Frontal cortex (tissue), 3 donors: ENCODE measurements at regions not wholly inside any gene's neighbourhood (a gene's known extent, or its start where the extent isn't known, plus 50 kb on each side); places are given as distances from the start of the nearest gene placed in this dataset.

Source experiments
- DNase-seq, 2 donors: peaks; one replicate each; pipeline ENCODE4 v3.0.0; 2012; ENCODE audit warnings: low spot score in 2 of 2
- FAIRE-seq: peaks from 2 replicates; lab custom pipeline; 2012; peaks lifted over from hg19 to GRCh38; lab: Jason Lieb, UNC
- donor health status: control.
- donor health status: control.
- donor health status: control.

DNA sequence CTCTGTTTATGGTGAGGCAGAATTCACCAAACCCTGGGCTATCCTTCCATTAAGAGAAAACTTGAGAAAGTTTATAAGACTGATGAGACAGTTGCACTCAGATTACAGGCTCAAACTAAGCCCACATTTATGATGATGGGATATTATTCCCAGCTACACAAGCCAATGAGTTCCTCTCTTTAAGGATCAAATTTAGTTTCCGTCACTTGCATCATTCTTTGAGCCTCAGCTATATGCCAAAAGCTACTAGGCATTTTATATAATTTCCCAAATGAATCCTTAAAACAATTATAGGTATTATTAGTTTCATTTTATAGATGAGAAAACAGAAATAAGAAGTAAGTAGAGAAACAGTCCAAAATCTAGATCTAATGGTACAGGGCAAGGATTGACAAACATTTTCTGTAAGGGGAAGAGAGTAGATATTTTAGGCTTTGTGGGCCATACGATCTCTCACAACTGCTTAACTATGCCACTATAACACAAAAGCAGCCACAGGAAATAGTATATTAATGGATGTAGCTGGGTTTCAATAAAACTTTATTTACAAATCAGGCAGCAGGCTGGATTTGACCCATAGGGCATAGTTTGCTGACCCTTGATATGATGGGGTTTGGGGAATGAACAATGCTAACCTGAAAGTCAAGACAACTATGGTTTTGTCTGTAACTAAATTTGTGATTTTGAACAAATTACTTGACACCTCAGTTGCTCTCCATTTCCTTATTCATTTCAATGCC is 91.8 kb upstream of the PLXNC1 start:
- FAIRE-seq, result no peak
- DNase-seq, result no peak

DNA sequence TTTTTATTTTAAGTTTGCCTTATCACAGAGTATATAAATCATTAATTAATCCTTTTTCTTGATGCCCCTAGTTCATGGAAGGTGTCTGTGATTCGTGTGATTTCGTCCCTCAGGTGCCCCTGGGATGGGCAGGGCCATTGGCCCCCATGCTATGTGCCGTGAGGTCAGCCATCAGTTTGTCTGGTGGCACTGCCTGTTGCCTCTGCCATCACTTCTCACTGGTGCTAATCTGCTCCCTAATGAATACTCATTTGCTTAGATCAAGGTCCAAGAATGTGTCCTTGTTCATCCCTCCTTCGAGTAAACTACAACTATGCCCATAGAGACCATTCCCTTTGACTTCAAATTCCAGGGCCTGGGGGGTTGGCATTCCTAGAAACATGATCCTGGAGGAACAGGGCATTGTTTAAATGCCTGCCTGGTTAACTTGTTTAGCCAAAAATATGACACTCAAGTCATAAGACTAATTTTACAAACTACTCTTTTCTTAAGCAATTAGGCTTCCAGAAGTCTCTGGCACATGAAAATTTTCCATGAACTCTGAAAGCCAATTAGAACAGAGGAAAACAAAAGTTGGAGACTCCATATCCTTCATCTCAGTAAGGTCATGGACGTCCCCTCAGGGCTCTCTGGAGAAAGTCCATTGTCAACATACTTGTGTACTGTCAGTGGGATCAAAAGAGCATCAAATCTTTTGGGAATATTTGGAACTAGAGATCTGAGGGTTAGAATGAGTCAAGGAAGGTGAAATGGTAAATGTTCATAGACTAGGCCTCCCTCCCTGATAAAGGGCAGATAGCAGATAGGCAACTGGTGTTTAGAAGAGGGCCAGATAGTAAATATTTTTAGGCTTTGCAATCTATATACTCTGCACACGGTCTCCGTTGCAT is 90.9 kb upstream of the PLXNC1 start:
- no peak for DNase-seq
- FAIRE-seq, result no peak

DNA sequence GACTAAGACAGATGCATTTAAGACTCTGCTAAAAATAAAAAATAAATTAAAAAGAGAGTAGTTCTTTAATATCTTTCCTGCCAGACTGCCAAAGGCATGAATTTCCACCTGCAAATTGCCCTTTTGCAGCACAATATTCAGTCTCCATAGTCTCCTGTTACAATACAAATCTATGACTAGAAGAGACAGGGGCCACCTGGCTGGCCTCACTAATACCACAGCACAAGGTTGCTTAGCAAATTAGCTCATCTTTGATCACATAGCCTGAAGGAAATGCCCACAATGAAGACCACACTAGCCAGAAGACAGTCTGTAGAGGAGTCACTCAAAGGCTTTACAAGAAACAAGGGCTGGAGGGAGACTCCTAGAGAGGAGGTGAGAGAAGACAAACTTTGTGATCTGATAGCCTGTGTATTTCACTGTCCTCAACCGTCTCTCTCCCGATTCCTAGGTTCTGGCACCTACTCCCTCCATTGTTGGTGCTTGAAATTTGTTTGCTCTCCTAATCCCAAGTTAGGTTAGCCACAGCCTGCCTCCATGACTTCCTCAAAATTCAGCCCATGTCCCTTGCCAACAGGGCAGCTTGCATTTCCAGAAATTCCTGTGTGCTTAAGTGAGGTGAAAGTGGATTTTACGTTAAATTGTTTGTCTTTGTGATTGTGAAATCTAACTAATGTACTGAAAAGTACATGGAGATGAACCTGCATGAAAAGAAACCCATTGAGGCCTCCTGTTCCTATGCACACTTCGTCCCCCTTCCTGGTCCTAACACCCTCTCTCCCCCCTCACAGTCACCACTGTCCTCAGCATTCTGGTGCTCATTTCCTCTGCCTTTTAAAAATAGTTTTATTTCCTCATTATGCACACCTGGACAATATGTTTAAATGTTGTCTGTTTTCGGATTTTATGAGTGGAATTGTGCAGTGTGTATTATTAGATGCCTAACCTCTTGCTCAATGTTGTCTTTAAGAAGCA is 88.7 kb upstream of the PLXNC1 start:
- DNase-seq (no peak), FAIRE-seq (no peak)

DNA sequence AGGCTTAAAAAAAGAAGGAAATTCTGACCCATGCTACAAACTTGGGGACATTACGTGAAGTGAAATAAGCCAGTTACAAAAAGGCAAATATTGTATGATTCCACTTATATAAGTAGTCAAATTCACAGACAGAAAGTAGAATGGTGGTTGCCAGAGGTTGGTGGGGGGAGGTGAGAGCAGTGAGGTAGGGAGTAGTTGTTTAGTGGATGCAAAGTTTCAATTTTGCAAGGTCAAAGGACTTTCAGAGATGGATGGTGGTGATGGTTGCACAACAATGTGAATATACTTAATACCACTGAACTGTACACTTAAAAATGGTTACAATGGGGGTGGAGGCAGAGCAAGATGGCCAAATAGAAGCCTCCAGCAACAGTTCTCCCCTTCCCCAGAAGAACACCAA is 86.2 kb upstream of the PLXNC1 start:
- no peak for FAIRE-seq
- DNase-seq, result no peak

DNA sequence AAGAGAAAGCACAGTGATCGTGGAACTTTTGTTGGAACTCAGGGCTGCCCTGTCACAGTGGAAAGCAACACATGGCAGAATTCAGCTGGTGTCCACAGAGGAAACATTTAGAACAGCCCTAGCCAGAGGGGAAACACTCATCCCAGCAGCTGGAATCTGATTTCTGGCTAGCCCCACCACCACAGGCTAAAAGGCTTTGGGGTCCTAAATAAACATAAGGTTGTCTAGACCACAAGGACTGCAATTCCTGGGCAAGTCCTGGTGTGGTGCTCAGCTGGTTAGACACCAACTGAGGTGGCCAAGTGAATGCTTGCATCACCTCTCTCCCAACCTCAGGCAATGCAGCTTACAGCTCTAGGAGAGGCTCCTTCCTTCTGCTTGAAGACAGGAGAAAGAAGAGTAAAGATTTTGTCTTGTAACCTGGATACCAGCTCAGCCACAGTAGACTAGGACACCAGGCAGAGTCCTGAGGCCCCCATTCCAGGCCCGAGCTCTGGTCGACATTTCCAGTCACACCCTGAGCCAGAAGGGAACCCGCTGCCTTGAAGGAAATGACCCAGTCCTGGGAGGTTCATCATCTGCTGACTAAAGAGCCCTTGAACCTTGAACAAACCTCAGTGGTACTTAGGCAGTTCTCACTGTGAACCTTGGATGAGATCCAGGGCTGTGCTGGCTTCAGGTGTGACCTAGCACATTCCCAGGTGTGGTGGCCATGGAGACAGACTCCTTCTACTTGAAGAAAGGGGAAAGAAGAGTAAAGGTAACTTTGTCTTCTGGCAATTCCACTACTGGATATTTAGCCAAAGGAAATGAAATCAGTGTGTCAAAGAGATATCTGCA is 85.4 kb upstream of the PLXNC1 start:
- DNase-seq (no peak), FAIRE-seq (no peak)

DNA sequence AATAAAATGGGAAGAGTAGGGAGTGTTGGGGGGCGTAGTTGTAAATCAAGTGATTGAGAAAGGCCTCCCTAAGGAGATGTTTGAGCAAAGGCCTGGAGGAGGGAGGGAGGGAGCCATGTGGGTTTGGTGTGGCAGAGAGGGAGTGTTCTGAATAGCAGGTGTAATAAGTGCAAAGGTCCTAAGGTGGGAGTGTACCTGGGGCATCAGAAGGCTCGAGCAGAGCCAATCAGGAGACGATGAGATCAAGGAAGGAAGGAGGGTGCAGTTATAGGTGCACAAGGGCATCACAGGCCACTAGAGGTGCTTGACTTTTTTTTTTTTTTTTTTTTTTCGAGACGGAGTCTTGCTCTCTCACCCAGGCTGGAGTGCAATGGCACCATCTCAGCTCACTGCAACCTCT is 77.9 kb upstream of the PLXNC1 start:
- no peak for FAIRE-seq
- DNase-seq, result no peak

DNA sequence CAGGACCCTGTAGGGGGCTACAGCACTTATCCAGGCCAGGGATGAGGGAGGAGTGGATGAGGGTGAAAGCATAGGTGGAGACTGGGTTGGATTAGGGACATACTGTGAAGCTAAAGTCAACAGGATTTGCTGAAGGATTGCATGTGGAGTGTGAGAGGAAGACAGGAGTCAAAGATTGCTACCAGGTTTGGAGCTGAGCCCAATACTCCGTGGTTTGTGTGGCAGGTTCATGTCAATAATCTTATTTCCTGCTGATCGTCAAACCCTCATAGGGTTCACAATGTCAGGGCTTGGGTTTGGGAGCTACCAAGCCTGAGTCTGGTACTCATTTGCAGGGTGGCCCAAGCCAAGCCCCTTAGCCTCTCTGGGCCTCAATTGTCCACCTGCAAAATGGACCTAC is 77.1 kb upstream of the PLXNC1 start:
- FAIRE-seq (no peak), DNase-seq (no peak)

DNA sequence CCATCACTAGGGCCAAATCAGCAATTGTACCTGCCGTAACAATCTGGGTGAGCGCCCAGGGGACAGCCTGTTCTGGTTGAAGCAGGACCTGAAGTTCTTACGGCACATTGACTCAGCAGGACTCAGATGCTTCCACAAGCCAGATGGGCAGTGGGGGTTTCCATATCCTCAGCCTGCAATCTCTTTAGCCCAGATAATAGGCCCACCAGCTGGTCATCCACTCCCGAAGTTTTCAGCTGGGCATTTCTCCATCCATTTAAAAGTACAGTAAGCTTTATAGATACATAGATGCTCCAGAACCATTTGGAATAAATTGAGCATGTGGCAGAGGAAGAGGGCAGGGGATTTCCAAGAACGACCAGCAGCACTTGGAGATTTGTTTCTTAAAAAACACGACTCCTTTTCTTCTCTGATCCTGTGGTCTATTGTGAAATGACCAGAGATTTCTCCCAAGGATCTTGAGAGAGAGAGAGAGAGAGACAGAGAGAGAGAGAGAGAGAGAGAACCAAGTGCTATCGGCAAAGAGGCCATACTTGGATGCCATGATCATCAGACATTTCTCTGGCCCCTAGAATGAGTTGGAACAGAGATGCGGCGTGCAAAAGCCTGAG is 74.8 kb upstream of the PLXNC1 start:
- no peak for FAIRE-seq
- no peak for DNase-seq

DNA sequence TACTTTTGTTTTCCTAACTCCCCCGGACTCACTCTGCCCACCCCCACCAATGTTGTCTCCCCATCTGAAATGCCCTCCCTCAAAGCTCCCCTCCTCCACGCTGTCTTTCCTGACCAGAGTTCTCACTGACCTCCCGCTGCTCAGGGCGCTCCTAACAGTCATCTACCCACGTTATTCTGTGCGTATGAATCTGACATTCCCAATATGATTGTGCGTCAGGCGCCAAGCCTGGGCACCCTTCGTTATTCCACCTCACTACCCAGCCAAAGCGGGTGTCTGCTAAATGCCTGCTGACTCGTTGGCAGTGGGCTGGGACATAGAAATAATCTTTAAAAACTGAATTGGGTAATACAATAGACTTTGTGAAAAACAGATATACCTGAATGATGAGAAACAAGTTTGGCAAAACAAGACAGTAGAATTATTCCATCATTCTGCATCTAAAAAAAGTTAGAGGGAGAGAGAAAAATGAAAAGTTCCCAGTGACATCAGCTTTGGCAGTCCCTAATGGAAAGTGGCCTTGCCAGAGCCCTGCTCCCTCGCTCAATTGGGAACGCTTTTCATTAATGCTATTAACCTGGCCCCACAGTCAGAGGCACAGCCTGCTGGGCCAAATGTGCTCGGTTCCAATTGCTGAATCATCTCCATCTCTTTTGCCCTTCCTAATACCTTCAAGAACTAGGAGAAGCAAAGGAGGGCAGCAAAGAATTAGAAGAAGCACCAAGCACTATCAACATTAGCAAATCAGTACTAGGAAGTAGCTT is 74.0 kb upstream of the PLXNC1 start:
- FAIRE-seq, result no peak
- DNase-seq, result no peak

DNA sequence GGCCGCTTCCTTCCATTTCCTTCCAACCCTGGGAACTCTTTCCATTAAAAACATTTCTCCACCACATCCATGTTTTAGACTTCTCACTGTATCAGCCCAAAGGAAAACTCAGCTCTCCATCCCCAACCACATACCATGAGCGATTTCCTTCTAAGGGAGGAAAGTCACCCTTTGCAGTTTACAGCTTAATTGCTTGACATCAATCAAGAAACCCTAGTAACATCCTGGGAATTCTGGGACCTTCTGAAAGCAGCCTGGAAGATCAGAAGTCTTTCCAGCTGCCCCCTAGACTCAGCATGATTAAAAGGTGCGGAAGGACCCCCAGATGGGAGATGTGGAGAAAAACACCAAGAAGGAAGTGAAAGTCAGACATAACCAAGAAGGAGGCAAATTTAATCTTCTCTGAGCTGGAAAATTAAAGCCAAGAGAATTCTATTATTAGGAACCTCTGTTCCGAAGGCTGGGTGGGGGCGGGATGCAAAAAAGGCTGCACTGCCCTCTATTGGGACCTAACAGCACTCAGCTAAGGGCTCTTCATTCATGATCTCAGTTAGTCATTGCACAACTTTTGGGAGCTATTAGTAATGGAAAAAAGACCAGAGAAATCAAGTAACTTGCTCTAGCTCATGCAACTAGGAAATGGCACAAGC is 73.3 kb upstream of the PLXNC1 start:
- peak in 1 of 2 donors; percentile 37 for DNase-seq
- no peak for FAIRE-seq

DNA sequence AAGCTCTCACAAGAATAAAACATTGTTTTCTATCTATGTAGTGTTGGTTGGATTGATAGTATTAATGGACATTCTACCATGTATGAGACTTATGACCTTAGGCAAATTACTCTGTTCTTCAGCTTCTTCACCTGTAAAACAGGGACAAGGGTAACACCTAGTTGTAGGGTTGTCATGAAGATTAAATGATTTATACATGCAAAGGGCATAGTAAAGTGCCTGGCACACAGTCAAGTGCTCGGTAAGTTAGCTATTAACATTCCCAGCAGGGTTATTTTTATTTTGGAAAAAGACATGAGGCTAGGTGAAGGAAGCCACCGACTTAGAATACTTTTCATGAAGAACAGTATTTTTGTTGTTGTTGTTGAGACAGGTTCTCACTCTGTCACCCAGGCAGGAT is 71.2 kb upstream of the PLXNC1 start:
- FAIRE-seq (no peak), DNase-seq (no peak)

DNA sequence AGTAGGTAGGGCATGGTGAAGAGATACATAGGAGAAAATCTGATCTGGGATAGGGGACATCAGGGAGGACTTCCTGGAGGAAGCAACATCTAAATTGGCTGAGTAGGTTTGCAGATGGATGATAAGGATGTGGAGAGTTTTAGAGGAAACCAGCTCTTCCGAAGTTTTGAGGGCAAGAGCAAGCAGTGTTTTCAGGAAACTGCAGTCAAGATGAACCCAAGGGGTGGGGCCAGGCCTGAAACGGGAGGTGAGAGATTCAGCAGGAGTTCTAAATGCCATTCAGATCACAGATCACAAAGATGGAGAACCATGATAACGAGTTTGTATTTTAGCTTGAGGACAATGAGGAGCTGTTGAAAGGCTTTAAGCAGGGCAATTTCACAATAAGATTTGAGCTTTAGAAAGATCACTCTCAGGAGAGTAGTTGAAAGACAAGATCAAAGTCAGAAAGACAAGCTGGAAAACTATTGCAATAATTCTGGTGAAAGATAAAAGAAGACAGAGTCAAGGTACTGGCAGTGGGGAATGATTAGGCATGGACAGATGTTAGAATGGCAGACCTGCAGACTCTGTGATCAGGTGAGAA is 70.1 kb upstream of the PLXNC1 start:
- FAIRE-seq (no peak), DNase-seq (no peak)

DNA sequence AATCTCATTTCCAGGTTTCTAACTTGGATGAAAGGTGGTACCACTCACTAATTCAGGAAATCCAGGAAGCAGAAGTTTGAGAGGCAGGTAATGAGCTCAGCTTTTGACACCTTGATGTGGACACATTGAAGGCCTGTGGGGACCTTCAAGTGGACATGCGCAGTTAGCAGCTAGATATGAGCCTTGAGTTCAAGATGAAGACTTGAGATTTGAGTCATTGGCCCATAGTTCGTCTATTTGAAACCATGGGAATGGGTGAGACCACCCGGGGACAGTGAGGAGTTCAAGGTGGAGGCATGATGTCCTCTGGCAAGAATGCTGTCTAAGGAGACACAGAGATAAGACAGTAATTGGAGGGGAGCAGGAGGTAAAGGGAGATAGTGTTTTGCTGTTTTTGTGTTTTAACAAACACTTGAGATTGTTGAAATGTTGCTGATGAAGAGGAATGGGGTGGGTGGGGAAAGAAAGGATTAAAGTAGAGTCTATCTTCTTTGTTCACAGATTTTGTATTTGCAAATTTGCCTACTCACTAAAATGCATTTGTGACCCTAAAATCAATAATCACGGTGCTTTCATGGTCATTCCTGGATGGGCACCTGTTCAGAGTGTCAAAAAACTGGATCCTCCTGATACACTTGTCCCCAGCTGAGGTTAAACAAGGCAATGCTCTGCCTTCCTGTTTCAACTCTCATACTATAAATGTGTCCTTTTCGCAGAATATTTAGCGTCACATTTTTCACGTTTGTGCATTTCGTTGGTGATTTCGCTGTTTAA is 69.5 kb upstream of the PLXNC1 start:
- no peak for DNase-seq
- FAIRE-seq, result no peak

DNA sequence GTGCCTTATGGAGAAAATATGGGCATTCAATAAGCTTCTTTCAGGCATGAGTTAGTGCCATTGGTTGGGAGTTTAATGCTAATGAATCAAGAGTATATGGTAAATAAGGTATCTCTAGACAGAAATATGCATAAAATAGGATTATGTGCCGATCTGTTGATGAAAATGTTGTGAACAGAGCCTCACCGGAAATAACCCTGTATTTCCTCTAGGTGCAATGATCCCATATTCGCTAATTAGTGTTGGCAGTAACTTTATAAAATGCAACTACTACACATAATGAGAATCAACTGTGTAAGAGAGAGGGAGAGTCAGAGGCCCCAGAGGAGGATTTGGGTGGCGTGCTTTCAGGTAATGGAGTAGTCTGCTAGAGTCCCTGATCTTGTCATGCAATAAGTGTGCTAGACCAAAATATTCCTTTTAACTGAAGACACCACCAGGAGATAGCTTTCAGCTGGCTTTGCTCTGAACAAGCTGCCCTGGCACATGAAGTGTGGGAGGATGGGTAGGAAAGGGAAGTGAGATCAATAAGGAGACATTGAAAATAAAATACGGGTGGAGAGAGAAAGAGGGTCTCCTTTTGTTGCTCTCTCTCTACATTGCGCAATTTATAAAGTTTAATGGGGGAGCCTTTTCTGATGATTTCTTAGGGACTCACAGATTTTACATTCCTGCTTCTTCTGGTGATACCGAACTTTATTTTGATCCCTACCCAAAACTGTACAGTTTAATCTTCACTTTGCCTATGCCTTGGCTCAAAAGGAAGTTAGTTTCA is 68.6 kb upstream of the PLXNC1 start:
- FAIRE-seq, result no peak
- DNase-seq, result no peak

DNA sequence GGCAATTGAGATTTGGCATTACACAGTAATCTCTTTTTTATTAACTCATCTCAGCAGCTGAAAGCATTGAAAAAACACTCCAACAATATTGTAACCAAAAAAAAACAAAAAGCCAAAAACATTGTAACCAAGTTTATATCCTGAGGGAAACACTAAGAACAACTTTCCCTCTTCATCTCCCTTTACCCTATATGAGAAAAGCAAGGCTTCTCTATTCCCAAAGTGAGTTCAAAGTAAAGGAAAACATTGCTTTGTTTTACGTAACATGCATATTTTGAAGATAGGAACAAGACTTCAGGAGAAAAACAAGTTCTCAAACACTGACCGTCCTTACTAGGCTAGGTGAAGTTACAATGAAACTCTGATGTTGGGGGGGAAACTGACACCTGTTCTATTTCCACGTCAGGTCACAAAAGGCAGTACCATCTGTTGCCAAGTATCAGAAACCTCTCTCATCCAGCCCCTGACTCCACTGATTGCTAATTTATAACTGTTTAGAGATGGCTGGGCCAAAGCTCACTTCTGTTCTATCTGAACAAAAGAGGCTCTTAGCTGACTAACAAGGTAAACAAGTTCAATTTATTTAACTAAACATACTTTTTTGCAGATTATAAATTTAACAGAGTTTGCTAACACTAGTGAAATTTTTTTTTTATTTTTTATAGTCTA is 67.9 kb upstream of the PLXNC1 start:
- DNase-seq (no peak), FAIRE-seq (no peak)
